ENCODE measurements at regions not wholly inside any gene's neighbourhood (a gene's known extent, or its start where the extent isn't known, plus 50 kb on each side); places are given as distances from the start of the nearest gene placed in this dataset.

- H2AFZ ChIP-seq (ENCODE audit: low read length) = no peak overlapping the region
- intact Hi-C loops (cut with micrococcal nuclease; ENCODE audit: unreplicated experiment) (no loop called here), in situ Hi-C loops (cut with HindIII; ENCODE audit: extremely low pct_ligation_motif_present, low pct_unique_long_range_greater_than_20kb) (no loop called here)
- no TSS peak for BruUV-seq (replicated peaks)
- ChIA-PET POLR2A (no interaction called here), CTCF (ENCODE audit: low intra/inter-chr PET ratio, low total read pairs) (no interaction called here)
- H3K36me3 ChIP-seq (replicated peaks in 1 of 2; ENCODE audit: control insufficient read depth in 1 of 2, insufficient read depth in 2 of 2, low read length in 2 of 2) = no peaks in the 10 kb centered on the region
- H3K4me2 ChIP-seq (ENCODE audit: low read depth, low read length) = no peak overlapping the region
- no peaks in the 10 kb centered on the region for H3K27me3 ChIP-seq (ENCODE audit: control insufficient read depth in 1 of 2, insufficient read depth in 2 of 2, low read length in 2 of 2)
- no peak for FAIRE-seq
- H4K20me1 ChIP-seq (ENCODE audit: insufficient read depth, low read length) = no peaks in the 10 kb centered on the region
- no peaks in the 10 kb centered on the region for H3K79me2 ChIP-seq (ENCODE audit: insufficient read depth, low read length)
- TF ChIP-seq TFDP2 (CRISPR knock-in tag; IDR thresholded peaks at IDR 0.05) (no peak), SMARCE1 (IDR thresholded peaks at IDR 0.05; ENCODE audit: borderline replicate concordance) (no peak), TOE1 (CRISPR knock-in tag; IDR thresholded peaks at IDR 0.05) (no peak), ESRRA (CRISPR knock-in tag; IDR thresholded peaks at IDR 0.05; ENCODE audit: low read depth) (no peak), ZNF737 (CRISPR knock-in tag; IDR thresholded peaks at IDR 0.05; ENCODE audit: borderline replicate concordance) (no peak), TRIM24 (CRISPR knock-in tag; IDR thresholded peaks at IDR 0.05) (no peak), CBFB (CRISPR knock-in tag; IDR thresholded peaks at IDR 0.05) (no peak), SETDB1 (CRISPR knock-in tag; IDR thresholded peaks at IDR 0.05; ENCODE audit: borderline replicate concordance) (no peak), ZNF3 (CRISPR knock-in tag; IDR thresholded peaks at IDR 0.05) (no peak), ZNF281 (CRISPR knock-in tag; IDR thresholded peaks at IDR 0.05; ENCODE audit: borderline replicate concordance) (no peak)
- H3K9ac ChIP-seq (ENCODE audit: insufficient read depth, low read depth, low read length) = no peak overlapping the region
- WGBS (ENCODE audit: low lambda C conversion rate) = 9% methylated on average over 5 of the region's 5 CpGs
- peak; percentile 8 for DNase-seq (ENCODE audit: low spot score)
- H3K27ac ChIP-seq (ENCODE audit: extremely low read length, insufficient read depth, low read length) = no peak overlapping the region
- no peak overlapping the region for H3K4me3 ChIP-seq (replicated peaks in 1 of 3; ENCODE audit: insufficient read depth in 1 of 3, low read depth in 2 of 3, low read length in 3 of 3)
- no peaks in the 10 kb centered on the region for H3K9me3 ChIP-seq (ENCODE audit: low read length)
- no peak for ATAC-seq
- peaks cover 16% of the 10 kb centered on the region; the same call in 1 of the 2 replicates for H3K4me1 ChIP-seq (ENCODE audit: insufficient read depth, low read length)
Observed at GRCh38 chr12:88305254-88305890, 163.3 kb downstream of the TMTC3 start.
